ENCODE measurements at regions not wholly inside any gene's neighbourhood (a gene's known extent, or its start where the extent isn't known, plus 50 kb on each side); places are given as distances from the start of the nearest gene placed in this dataset.

- TF ChIP-seq CTCF (IDR thresholded peaks at IDR 0.05) (no peak), POLR2A (IDR thresholded peaks at IDR 0.05) (no peak)
Observed at GRCh38 chr1:34378968-34379856, 202.5 kb downstream of the C1orf94 start.

All from lower leg skin (tissue), 3 donors.